ENCODE measurements at regions not wholly inside any gene's neighbourhood (a gene's known extent, or its start where the extent isn't known, plus 50 kb on each side); places are given as distances from the start of the nearest gene placed in this dataset.

GRCh38 chr9:38251036-38251860 lies 141.3 kb upstream of the ALDH1B1 start:
- no peak for TF ChIP-seq POLR2AphosphoS5 (IDR thresholded peaks at IDR 0.05; ENCODE audit: low read depth, low read length)
- TF ChIP-seq SPI1 (IDR thresholded peaks at IDR 0.05; ENCODE audit: low read depth, low read length): no peak
- TF ChIP-seq POLR2A (IDR thresholded peaks at IDR 0.05; ENCODE audit: low read depth, low read length): no peak
